ACC112 (cell line): ENCODE measurements at regions not wholly inside any gene's neighbourhood (a gene's known extent, or its start where the extent isn't known, plus 50 kb on each side); places are given as distances from the start of the nearest gene placed in this dataset.

Source experiments
- H2AFZ ChIP-seq: fragments of 200-600 bp; sonication (generic); one replicate; pipeline ENCODE4 v1.6.0; 2017; ENCODE audit warnings: antibody characterized with exemption, low read length; ENCODE audit not compliant: unreplicated experiment
- H3K27ac ChIP-seq: fragments of 200-600 bp; sonication (generic); 2 replicates; pipeline ENCODE4 v1.5.1; 2014; ENCODE audit warnings: low read depth, mild to moderate bottlenecking, antibody characterized with exemption, low read length, moderate library complexity
- H3K27me3 ChIP-seq: fragments of 200-600 bp; sonication (generic); 2 replicates; pipeline ENCODE4 v1.6.1; 2014; ENCODE audit warnings: mild to moderate bottlenecking, antibody characterized with exemption, low read length, moderate library complexity, mixed read lengths; ENCODE audit not compliant: insufficient read depth
- H3K36me3 ChIP-seq: fragments of 200-600 bp; sonication (generic); 2 replicates; pipeline ENCODE4 v1.6.1; 2016; ENCODE audit warnings: mild to moderate bottlenecking, antibody characterized with exemption, low read length, moderate library complexity, mixed read lengths; ENCODE audit not compliant: insufficient read depth
- H3K4me1 ChIP-seq: fragments of 200-600 bp; sonication (generic); one replicate; pipeline ENCODE4 v1.6.1; 2016; ENCODE audit warnings: low read length, mixed read lengths; ENCODE audit not compliant: insufficient read depth, unreplicated experiment, control insufficient read depth
- H3K4me3 ChIP-seq: fragments of 200-600 bp; sonication (generic); 2 replicates; pipeline ENCODE4 v1.5.1; 2014; ENCODE audit warnings: mild to moderate bottlenecking, low read depth, low read length
- H3K79me2 ChIP-seq: fragments of 200-600 bp; sonication (generic); one replicate; pipeline ENCODE4 v1.6.0; 2016; ENCODE audit warnings: low read length; ENCODE audit not compliant: control insufficient read depth, unreplicated experiment, insufficient read depth

DNA sequence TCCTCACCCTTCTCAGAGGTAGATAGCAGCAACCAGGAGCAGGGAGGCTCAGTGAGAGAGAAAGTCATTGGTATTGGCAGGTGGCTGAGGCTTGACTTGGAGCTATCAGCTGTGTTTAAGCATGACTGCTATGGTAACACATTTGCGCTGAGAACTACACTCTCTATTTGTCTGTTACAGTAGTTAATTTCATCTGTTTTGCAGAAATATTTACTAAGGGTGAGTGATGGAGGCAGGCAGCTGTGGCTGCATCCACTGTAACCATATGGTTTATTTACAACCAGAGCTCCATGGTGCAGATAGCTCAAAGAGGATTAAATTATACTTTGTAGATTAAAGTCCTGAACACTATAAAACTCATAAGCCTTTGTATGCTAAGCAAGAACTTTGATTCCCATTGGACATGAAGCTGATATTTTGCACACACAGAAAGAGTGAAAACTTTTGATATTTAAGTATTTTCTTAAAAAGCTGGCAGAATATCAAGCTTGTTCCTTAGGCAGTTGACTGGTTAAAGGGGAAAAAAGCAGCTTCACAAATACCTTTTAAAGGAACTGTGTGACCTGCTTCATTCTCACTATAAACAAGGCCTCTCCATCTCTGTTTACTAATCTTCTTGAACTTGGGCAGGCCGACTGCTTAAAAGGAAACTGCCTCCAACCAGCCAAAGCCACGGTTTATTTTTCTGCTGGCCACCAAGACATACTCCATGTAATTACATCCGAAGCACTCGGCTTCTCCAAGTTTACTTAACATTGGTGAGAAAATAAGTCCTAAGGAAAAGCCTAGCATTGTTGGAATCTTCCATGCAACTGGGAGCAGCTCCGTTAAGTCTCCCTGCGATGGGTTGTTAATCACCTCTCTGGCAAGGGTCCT, 299.8 kb upstream of the ZFHX3 start:
- H3K79me2 ChIP-seq, result no peaks in the 10 kb centered on the region
- no peak overlapping the region for H2AFZ ChIP-seq
- H3K4me1 ChIP-seq, result no peaks in the 10 kb centered on the region

GRCh38 chr16:73339821-73340220, 291.9 kb upstream of the ZFHX3 start:
- no peak overlapping the region for H3K4me3 ChIP-seq
- H3K27me3 ChIP-seq, result no peaks in the 10 kb centered on the region
- H3K27ac ChIP-seq, result no peak overlapping the region
- no peak overlapping the region for H2AFZ ChIP-seq
- H3K79me2 ChIP-seq, result no peaks in the 10 kb centered on the region
- H3K4me1 ChIP-seq, result no peaks in the 10 kb centered on the region
- H3K36me3 ChIP-seq, result no peaks in the 10 kb centered on the region

More for the DNA sequence above, 299.8 kb upstream of the ZFHX3 start:
- H3K27me3 ChIP-seq, result no peaks in the 10 kb centered on the region
- no peak overlapping the region for H3K27ac ChIP-seq
- H3K36me3 ChIP-seq, result no peaks in the 10 kb centered on the region
- H3K4me3 ChIP-seq, result no peak overlapping the region

GRCh38 chr16:73337373-73338296, 289.7 kb upstream of the ZFHX3 start:
- Histone ChIP-seq H3K4me1 (no peaks in the 10 kb centered on the region), H3K27ac (no peak overlapping the region), H3K27me3 (no peaks in the 10 kb centered on the region), H2AFZ (no peak overlapping the region), H3K79me2 (no peaks in the 10 kb centered on the region), H3K36me3 (no peaks in the 10 kb centered on the region), H3K4me3 (no peak overlapping the region)

- no peaks in the 10 kb centered on the region for H3K36me3 ChIP-seq
- H3K4me3 ChIP-seq, result no peak overlapping the region
- no peak overlapping the region for H3K27ac ChIP-seq
- H3K79me2 ChIP-seq, result no peaks in the 10 kb centered on the region
- H3K27me3 ChIP-seq, result peaks cover 5% of the 10 kb centered on the region; the same call in 1 of the 2 replicates
- H3K4me1 ChIP-seq, result no peaks in the 10 kb centered on the region
- H2AFZ ChIP-seq, result no peak overlapping the region
Measured at GRCh38 chr16:73329358-73330286, 281.7 kb upstream of the ZFHX3 start.

DNA sequence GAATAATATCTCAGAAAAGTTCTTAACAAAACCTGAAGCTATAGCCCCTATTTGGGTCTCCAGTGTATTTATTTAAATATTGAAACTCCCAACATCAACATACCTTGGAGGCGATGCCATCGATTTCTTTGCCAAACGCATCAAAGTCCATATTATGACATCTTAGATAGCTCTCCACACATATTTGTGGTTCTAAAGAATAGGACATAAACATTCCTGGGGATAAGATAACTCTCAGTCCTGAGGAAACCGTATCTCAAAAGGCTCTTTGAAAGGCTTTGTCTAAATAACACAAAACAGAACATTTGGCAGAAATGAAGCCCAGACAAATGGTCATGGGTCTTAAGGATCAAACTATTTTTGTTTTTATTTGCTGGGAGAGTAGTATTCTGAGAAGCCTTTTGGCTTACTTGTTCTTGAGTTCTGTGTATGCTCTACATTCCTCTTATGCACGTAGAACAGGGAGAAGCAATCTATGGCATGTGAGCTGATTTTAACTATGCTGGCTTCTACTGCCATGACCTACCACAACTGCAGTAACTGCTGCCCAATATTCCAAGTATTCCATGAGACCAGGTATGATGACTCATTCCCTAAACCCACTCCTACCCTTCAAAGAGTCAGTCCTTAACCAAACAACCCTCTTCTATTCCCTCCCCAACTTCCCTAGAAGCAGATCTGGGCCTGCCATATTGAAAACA, 279.0 kb upstream of the ZFHX3 start:
- peaks cover 11% of the 10 kb centered on the region; the same call in 1 of the 2 replicates for H3K27me3 ChIP-seq
- H3K27ac ChIP-seq, result no peak overlapping the region
- H3K79me2 ChIP-seq, result no peaks in the 10 kb centered on the region
- no peaks in the 10 kb centered on the region for H3K4me1 ChIP-seq
- H3K36me3 ChIP-seq, result no peaks in the 10 kb centered on the region
- H3K4me3 ChIP-seq, result no peak overlapping the region
- no peak overlapping the region for H2AFZ ChIP-seq

- Histone ChIP-seq H2AFZ (no peak overlapping the region), H3K27ac (no peak overlapping the region), H3K4me1 (no peaks in the 10 kb centered on the region), H3K27me3 (peaks cover 11% of the 10 kb centered on the region; the same call in 1 of the 2 replicates), H3K4me3 (no peak overlapping the region), H3K79me2 (no peaks in the 10 kb centered on the region), H3K36me3 (no peaks in the 10 kb centered on the region)
Measured at GRCh38 chr16:73326221-73326620, 278.3 kb upstream of the ZFHX3 start.

DNA sequence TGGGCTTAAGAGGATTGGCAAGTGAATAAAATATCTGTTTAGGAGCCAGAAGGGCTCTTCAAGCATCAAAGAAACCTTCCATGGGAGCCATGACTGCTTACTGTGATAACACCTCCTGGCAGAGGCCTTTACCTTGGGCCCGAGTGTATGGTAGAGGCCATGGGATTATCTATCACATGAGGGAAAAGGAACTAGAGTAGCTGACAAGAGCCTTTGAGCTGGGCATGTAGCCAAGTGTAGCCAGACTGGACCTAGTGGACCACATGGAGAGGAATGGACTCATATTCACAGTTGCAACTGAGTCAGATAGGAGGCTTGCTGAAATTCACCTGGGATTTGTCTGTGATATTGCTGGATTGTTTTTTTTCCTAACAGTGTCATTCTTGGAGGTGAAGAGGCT, 276.0 kb upstream of the ZFHX3 start:
- Histone ChIP-seq H3K27ac (no peak overlapping the region), H3K4me3 (no peak overlapping the region), H3K79me2 (no peaks in the 10 kb centered on the region), H3K27me3 (peaks cover 19% of the 10 kb centered on the region; the same call in 1 of the 2 replicates), H3K4me1 (no peaks in the 10 kb centered on the region), H2AFZ (no peak overlapping the region), H3K36me3 (no peaks in the 10 kb centered on the region)

DNA sequence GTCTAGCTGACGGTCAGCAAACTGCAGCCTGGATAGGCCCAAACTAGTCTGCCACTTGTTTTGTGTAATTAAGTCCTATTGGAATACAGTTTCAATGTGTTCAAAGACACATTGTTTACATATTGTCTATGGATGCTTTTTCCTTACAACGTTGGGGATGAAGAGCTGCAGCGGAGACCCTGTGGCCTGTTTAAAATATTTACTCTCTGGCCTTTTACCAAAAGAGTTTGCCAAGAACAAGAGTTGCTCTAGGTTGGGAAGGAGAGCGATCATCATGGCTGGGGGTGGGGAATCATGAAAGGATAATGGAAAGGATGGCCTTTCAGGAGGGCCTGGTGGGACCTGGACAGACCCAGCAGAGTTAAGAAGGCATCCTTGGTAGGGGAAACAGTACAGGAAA, 274.9 kb upstream of the ZFHX3 start:
- Histone ChIP-seq H2AFZ (no peak overlapping the region), H3K27me3 (peaks cover 17% of the 10 kb centered on the region; the same call in 1 of the 2 replicates), H3K79me2 (no peaks in the 10 kb centered on the region), H3K27ac (no peak overlapping the region), H3K4me3 (no peak overlapping the region), H3K4me1 (no peaks in the 10 kb centered on the region), H3K36me3 (no peaks in the 10 kb centered on the region)

DNA sequence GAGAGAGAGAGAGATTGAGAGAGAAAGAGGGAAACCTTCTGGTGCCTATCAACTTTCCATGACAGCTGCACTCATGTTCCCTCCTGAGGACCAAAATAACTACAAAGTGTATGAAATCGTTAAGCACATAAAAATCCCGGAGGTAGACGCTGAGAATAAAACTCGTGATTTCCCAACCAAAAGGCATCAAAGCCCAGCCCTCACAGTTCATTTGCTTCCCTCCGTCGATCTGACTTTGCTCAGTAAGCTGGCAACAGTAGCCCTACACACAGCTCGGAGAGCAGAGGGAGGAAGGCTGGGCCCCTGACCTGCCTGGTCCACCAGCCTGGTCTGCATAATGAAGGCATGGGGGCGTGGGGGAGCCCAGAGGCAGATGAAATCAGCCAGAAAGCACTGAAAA, 273.9 kb upstream of the ZFHX3 start:
- Histone ChIP-seq H3K27ac (no peak overlapping the region), H3K4me3 (no peak overlapping the region), H3K27me3 (peaks cover 17% of the 10 kb centered on the region; the same call in 1 of the 2 replicates), H3K36me3 (no peaks in the 10 kb centered on the region), H3K4me1 (no peaks in the 10 kb centered on the region), H2AFZ (no peak overlapping the region), H3K79me2 (no peaks in the 10 kb centered on the region)
